ENCODE measurements at regions not wholly inside any gene's neighbourhood (a gene's known extent, or its start where the extent isn't known, plus 50 kb on each side); places are given as distances from the start of the nearest gene placed in this dataset.

DNA sequence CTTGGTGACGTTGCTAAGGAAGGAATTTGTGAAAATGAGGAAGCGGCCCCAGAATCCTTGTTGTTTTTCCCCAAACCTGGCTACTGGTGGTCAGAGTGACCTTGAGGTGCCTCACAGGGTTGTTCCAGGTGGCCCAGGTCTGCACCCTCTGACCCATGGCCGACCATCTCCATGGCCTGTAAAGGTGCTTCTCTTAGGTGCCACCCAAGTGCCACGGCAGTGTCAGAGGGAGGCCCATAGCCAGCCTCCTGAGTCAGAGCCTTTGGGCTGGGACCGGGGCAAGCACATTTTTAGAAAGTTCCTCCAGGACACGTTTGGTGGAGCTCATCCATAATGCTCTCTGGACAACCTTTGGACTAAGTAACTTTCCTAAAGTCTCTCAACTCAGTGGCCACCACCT, 83.9 kb upstream of the IRS2 start:
- WGBS, 2 donors, result 72 to 83% methylated on average over 6 of the region's 6 CpGs
- intact Hi-C loops (cut with DNase I), result no loop called here
- Histone ChIP-seq H3K36me3 (no peaks in the 10 kb centered on the region), H3K27me3 (no peaks in the 10 kb centered on the region), H3K4me1 (peaks cover 17 to 31% (median 25%) of the 10 kb centered on the region in 3 donors), H3K4me3 (peak overlapping the region in 2 of 4 donors; percentile 31 to 48), H3K27ac (peak overlapping the region; percentile 43 to 87 (median 72)), H3K9me3 (no peaks in the 10 kb centered on the region)
- TF ChIP-seq, protein P1, sequence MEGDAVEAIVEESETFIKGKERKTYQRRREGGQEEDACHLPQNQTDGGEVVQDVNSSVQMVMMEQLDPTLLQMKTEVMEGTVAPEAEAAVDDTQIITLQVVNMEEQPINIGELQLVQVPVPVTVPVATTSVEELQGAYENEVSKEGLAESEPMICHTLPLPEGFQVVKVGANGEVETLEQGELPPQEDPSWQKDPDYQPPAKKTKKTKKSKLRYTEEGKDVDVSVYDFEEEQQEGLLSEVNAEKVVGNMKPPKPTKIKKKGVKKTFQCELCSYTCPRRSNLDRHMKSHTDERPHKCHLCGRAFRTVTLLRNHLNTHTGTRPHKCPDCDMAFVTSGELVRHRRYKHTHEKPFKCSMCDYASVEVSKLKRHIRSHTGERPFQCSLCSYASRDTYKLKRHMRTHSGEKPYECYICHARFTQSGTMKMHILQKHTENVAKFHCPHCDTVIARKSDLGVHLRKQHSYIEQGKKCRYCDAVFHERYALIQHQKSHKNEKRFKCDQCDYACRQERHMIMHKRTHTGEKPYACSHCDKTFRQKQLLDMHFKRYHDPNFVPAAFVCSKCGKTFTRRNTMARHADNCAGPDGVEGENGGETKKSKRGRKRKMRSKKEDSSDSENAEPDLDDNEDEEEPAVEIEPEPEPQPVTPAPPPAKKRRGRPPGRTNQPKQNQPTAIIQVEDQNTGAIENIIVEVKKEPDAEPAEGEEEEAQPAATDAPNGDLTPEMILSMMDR (IDR thresholded peaks at IDR 0.05), result no peak
- FAIRE-seq (no peak), ATAC-seq (no peak), DNase-seq (peak in 2 of 6 donors; percentile 29 to 55)

DNA sequence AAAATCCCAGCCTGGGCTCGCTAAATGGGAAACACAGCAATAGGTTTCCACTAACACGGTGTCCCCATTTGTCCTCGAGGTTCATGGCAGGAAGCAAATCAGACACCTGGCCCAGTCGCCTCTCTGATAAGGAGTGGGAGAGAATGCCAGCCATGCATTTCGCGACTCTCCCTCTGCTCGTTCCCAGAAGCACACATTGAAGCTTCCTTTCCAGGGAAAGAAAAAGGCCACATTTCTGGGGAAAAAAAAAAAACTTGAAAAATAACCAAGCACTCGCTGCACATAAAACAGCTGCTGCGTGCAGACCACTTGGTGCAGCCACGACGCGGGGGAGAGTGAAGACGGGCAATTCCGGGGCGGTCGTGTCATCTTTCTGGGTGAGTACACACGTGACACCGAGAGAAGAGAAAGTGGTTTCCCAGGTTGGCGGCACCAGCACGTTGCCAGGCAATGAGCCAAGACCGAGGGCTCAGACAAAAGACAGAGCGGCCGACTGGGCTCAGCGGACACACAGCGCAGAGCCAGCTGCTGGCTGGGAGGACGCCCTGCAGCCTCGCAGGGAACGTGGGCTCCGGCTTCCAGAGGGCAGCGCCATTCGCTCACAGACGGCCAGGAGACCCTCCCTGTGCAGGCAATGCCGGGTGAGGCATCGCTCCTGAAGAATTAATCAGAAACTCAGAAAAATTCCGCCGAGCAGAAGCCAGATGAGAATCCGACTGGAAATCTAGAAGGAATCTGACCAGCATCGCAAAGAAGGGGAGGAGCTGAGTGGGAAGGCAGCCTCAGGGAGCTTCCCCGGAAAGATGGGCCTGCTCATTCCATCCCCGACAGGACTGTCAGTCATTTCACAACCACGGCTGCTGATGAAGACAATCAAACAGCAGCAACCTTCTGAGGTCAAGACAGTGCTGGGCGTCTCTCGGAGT, 83.2 kb upstream of the IRS2 start:
- intact Hi-C loops (cut with DNase I), result no loop called here
- peak; percentile 80 to 95 (median 89) for ATAC-seq
- WGBS, 2 donors, result 12 to 32% methylated on average over 43 of the region's 43 CpGs

DNA sequence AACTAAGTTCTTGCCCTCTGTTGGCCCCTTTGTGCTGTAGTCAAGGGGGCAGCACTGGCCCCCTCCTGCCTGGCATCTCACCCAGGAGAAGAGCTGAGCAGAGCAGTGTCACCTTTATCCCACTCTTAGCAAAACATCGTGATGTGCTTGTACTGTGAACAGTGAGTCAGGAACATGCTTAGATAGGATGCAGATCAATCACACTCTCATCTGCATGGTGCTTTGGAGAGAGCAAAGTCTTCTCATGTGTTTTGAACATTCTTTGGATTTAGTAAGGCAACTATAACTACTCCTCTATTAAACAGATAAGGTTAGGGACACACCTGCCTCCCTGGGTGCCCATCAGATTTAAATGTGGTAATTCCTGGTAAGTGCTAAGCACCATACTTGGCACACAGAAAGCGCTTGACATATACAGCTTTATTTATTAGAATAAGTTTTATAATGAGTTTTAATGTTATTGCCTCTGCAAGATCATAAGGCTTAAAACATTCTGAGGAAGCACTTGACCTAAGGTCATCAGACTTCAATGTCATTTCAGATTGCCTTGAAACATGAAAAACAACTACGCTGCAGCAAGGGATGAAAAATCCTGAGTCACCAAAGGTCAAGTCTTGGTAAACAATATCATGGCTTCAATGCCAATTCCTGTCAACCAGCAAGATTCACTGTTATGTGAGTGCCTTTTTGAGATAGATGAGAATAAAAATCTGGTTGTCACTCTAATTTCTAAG, 82.4 kb upstream of the IRS2 start:
- no peaks in the 10 kb centered on the region for H3K36me3 ChIP-seq
- 43 to 47% methylated on average over 3 of the region's 3 CpGs for WGBS, 2 donors
- peak overlapping the region; percentile 43 to 87 (median 72) for H3K27ac ChIP-seq
- intact Hi-C loops (cut with DNase I), result no loop called here
- no peaks in the 10 kb centered on the region for H3K9me3 ChIP-seq
- peak; percentile 39 to 59 (median 50) for ATAC-seq
- H3K27me3 ChIP-seq, result no peaks in the 10 kb centered on the region
- DNase-seq, result no peak
- peaks cover 10 to 19% (median 17%) of the 10 kb centered on the region in 3 donors for H3K4me1 ChIP-seq
- peak overlapping the region in 2 of 4 donors; percentile 31 to 48 for H3K4me3 ChIP-seq
- TF ChIP-seq, protein P1 (IDR thresholded peaks at IDR 0.05), result no peak
- FAIRE-seq, result no peak

More for the DNA sequence above, 83.2 kb upstream of the IRS2 start:
- FAIRE-seq (no peak), DNase-seq (peak; percentile 75 to 95 (median 86))
- Histone ChIP-seq H3K9me3 (no peaks in the 10 kb centered on the region), H3K4me3 (peak overlapping the region; percentile 6 to 48 (median 26)), H3K4me1 (peaks cover 11 to 24% (median 18%) of the 10 kb centered on the region in 3 donors), H3K36me3 (no peaks in the 10 kb centered on the region), H3K27me3 (no peaks in the 10 kb centered on the region), H3K27ac (peak overlapping the region; percentile 43 to 87 (median 72))
- TF ChIP-seq, protein P1 (IDR thresholded peaks at IDR 0.05), result peak in 1 of 4 donors; percentile 20

DNA sequence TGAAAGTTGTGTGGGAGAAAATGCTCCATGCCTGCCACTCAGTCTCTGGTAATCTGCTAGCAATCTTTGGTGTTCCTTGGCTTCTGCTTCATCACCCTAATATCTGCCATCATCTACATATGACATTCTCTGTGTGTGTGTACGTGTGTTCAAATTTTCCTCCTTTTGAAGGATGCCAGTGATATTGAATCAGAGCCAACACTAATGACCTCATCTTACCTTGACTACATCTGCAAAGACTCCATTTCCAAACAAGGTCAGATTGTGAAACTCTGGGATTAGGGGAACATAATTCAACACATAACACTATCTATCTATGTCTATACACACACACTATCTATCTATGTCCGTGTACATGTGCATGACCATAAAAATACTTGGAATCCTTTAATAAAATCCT, 81.4 kb upstream of the IRS2 start:
- 21 to 25% methylated on average over 2 of the region's 2 CpGs for WGBS, 2 donors
- TF ChIP-seq, protein P1 (IDR thresholded peaks at IDR 0.05), result no peak
- DNase-seq, result no peak
- Histone ChIP-seq H3K4me1 (peaks cover 10 to 19% (median 17%) of the 10 kb centered on the region in 3 donors), H3K4me3 (no peak overlapping the region), H3K27me3 (no peaks in the 10 kb centered on the region), H3K36me3 (no peaks in the 10 kb centered on the region), H3K27ac (no peak overlapping the region), H3K9me3 (no peaks in the 10 kb centered on the region)
- intact Hi-C loops (cut with DNase I), result no loop called here
- ATAC-seq, result peak in 2 of 4 donors; percentile 3 to 27
- FAIRE-seq, result no peak

All from pancreas (tissue), 10 donors.